Endothelial cell of umbilical vein (primary cell): ENCODE measurements at regions not wholly inside any gene's neighbourhood (a gene's known extent, or its start where the extent isn't known, plus 50 kb on each side); places are given as distances from the start of the nearest gene placed in this dataset.

ENCODE experiments used
- BruUV-seq: library from RNA; stranded (reverse); fragments of 400-500 nt; replicated peaks from 2 replicates; lab custom pipeline; 2021; lab: Mats Ljungman, UMichigan
- CTCF ChIA-PET: fragments of 300-600, 350-600 bp; sonication (Branson Sonifier 250); formaldehyde crosslinking; loops from one replicate; lab custom pipeline; 2021; ENCODE audit warnings: antibody characterized with exemption, inconsistent platforms; lab: Charles Lee
- POLR2A ChIA-PET: fragments of 300-600, 350-600 bp; sonication (Branson Sonifier 250); formaldehyde crosslinking; loops from one replicate; lab custom pipeline; 2021; ENCODE audit warnings: antibody characterized with exemption, inconsistent platforms; lab: Charles Lee
- DNase-seq: peaks from one replicate; pipeline ENCODE4 v3.0.0-alpha.2; 2011; ENCODE audit warnings: low read depth, low spot score
- FAIRE-seq: peaks from 2 replicates; lab custom pipeline; 2011; peaks lifted over from hg19 to GRCh38; lab: Jason Lieb, UNC
- H2AFZ ChIP-seq: 2 replicates; pipeline ENCODE4 v1.6.0; 2012; ENCODE audit warnings: low read depth, low read length, control low read depth, inconsistent platforms
- H3K27ac ChIP-seq: 2 replicates; pipeline ENCODE4 v1.5.1; 2011; ENCODE audit warnings: low read depth, mild to moderate bottlenecking, control low read depth, low read length, moderate library complexity; ENCODE audit not compliant: insufficient read depth
- H3K27me3 ChIP-seq, 2 experiments: 2 replicates each; pipeline versions ENCODE4 v1.6.0 to v1.6.1; 2011; ENCODE audit warnings: low read length in 2 of 2, mixed read lengths in 1 of 2; ENCODE audit not compliant: control insufficient read depth in 2 of 2, insufficient read depth in 2 of 2
- H3K36me3 ChIP-seq, 2 experiments: 2 replicates in 1 of 2; 3 replicates in 1 of 2; pipeline ENCODE4 v1.5.1; 2011; ENCODE audit warnings: low read length in 2 of 2, mild to moderate bottlenecking in 1 of 2, moderate library complexity in 1 of 2; ENCODE audit not compliant: control insufficient read depth in 2 of 2, insufficient read depth in 2 of 2; ENCODE audit errors: extremely low read depth in 1 of 2
- H3K4me1 ChIP-seq: 3 replicates; pipeline ENCODE4 v1.5.1; 2011; ENCODE audit warnings: mild to moderate bottlenecking, low read length; ENCODE audit not compliant: control insufficient read depth, insufficient read depth; ENCODE audit errors: extremely low read depth
- H3K4me2 ChIP-seq: 2 replicates; pipeline ENCODE4 v1.6.1; 2011; ENCODE audit warnings: low read length, control low read depth, mixed read lengths; ENCODE audit not compliant: insufficient read depth
- H3K4me3 ChIP-seq, 3 experiments: fragments of 200-600 bp in 1 of 3; sonication (generic), shearing (Covaris generic) in 1 of 3; replicated peaks in 1 of 3; 2 replicates each; pipeline ENCODE4 v1.5.1; 2011 to 2016; ENCODE audit warnings: control low read depth in 3 of 3, low read length in 3 of 3, mild to moderate bottlenecking in 2 of 3, inconsistent platforms in 1 of 3, low read depth in 1 of 3, moderate library complexity in 1 of 3; ENCODE audit not compliant: insufficient read depth in 1 of 3
- H3K79me2 ChIP-seq: 2 replicates; pipeline ENCODE4 v1.6.0; 2012; ENCODE audit warnings: low read length, inconsistent platforms; ENCODE audit not compliant: control insufficient read depth, insufficient read depth
- H3K9ac ChIP-seq: replicated peaks from 2 replicates; pipeline ENCODE3; 2011; ENCODE audit warnings: low read length, control low read depth; ENCODE audit not compliant: insufficient read depth; ENCODE audit errors: extremely low read depth
- H3K9me1 ChIP-seq: replicated peaks from 3 replicates; pipeline ENCODE4 v1.6.0; 2011; ENCODE audit warnings: mild to moderate bottlenecking, low read length; ENCODE audit not compliant: control insufficient read depth, insufficient read depth; ENCODE audit errors: extremely low read depth
- H3K9me3 ChIP-seq: replicated peaks from 2 replicates; pipeline ENCODE4 v1.5.1; 2012; ENCODE audit warnings: low read length, inconsistent platforms; ENCODE audit not compliant: control insufficient read depth, insufficient read depth
- H4K20me1 ChIP-seq: replicated peaks from 2 replicates; pipeline ENCODE3; 2011; ENCODE audit warnings: mild to moderate bottlenecking, low read length; ENCODE audit not compliant: control insufficient read depth, insufficient read depth; ENCODE audit errors: extremely low read depth
- EZH2 ChIP-seq: IDR thresholded peaks from 2 replicates; pipeline ENCODE4 v1.6.1; 2012; ENCODE audit warnings: borderline replicate concordance, low read depth, mild to moderate bottlenecking, moderate library complexity, low read length, inconsistent platforms; ENCODE audit not compliant: severe bottlenecking
- FOS ChIP-seq: IDR thresholded peaks from 2 replicates; pipeline ENCODE4 v1.6.1; 2011; ENCODE audit warnings: mild to moderate bottlenecking, low read length, moderate library complexity, borderline replicate concordance; ENCODE audit not compliant: insufficient read depth
- GATA2 ChIP-seq: IDR thresholded peaks from 2 replicates; pipeline ENCODE4 v1.7.0; 2011; ENCODE audit warnings: low read depth, mild to moderate bottlenecking, moderate library complexity, mixed read lengths, low read length; ENCODE audit not compliant: insufficient read length, insufficient read depth
- JUN ChIP-seq: IDR thresholded peaks from 2 replicates; pipeline ENCODE4 v1.6.1; 2011; ENCODE audit warnings: borderline replicate concordance, low read depth; ENCODE audit not compliant: insufficient read length, insufficient read depth
- MYC ChIP-seq: IDR thresholded peaks from one replicate; pipeline ENCODE4 v1.6.1; 2011; ENCODE audit warnings: mild to moderate bottlenecking, low read depth, low read length
- POLR2A ChIP-seq: IDR thresholded peaks from 2 replicates; pipeline ENCODE4 v1.6.1; 2012; ENCODE audit warnings: low read depth, mild to moderate bottlenecking, control low read depth, low read length
- POLR2AphosphoS5 ChIP-seq: IDR thresholded peaks from 2 replicates; pipeline ENCODE4 v1.6.1; 2012; ENCODE audit warnings: low read depth, mild to moderate bottlenecking, control low read depth, low read length, moderate library complexity; ENCODE audit not compliant: insufficient read depth
- dilution Hi-C: fragments of 300-500 bp; cut with MboI; formaldehyde crosslinking; loops from one replicate; pipeline ENCODE4 v1.15.0; 2019; ENCODE audit warnings: low sequenced_read_pairs; ENCODE audit not compliant: extremely low pct_ligation_motif_present
- intact Hi-C: fragments of 100-400 bp; cut with micrococcal nuclease; formaldehyde crosslinking; loops from one replicate; pipeline ENCODE4 v1.10.0; 2022
- TF ChIP-seq, protein P1 (sequence below): IDR thresholded peaks from 2 replicates; pipeline ENCODE4 v1.6.1; 2011; ENCODE audit not compliant: insufficient read depth, insufficient read length
- TF ChIP-seq, protein P2 (sequence below), 2 donors: IDR thresholded peaks; 1 replicate in 1 of 2; 2 replicates in 1 of 2; pipeline ENCODE4 v1.5.1; 2011; ENCODE audit warnings: low read length in 2 of 2, mild to moderate bottlenecking in 2 of 2, moderate library complexity in 2 of 2, control low read depth in 1 of 2, inconsistent platforms in 1 of 2, low read depth in 1 of 2; ENCODE audit not compliant: insufficient read depth in 1 of 2; ENCODE audit errors: extremely low read depth in 1 of 2

DNA sequence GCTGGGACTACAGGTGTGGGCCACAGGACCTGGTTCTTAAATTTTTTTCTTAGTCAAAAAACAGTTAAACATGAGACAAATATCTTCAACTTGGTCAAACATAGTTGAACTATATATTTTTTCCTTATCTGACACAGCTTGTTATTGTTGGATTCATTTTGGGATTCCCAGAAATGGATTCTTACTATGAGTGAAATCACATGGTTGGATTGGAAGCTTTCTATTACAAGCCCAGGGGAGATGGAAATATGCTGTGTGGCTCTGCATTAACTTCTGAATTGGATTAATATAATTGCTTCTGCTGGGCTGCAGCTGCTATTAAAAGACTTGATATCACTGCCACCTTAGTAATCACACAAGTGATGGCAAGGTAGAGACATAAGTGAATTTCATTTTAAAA lies 126.4 kb upstream of the DUSP22 start:
- Histone ChIP-seq H3K27me3 (no peaks in the 10 kb centered on the region), H3K36me3 (no peaks in the 10 kb centered on the region), H3K79me2 (no peaks in the 10 kb centered on the region), H3K4me2 (no peak overlapping the region), H3K9ac (no peak overlapping the region), H3K4me1 (no peaks in the 10 kb centered on the region), H3K27ac (no peak overlapping the region), H3K4me3 (no peak overlapping the region), H3K9me3 (no peaks in the 10 kb centered on the region), H2AFZ (no peak overlapping the region), H3K9me1 (no peaks in the 10 kb centered on the region), H4K20me1 (no peaks in the 10 kb centered on the region)
- CTCF ChIA-PET: no interaction called here
- intact Hi-C loops (no loop called here), dilution Hi-C loops (no loop called here)
- BruUV-seq: no TSS peak
- TF ChIP-seq MYC (no peak), POLR2A (no peak), JUN (no peak), POLR2AphosphoS5 (no peak), EZH2 (no peak), GATA2 (no peak), FOS (no peak)
- TF ChIP-seq, protein P1, sequence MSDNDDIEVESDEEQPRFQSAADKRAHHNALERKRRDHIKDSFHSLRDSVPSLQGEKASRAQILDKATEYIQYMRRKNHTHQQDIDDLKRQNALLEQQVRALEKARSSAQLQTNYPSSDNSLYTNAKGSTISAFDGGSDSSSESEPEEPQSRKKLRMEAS: no peak
- TF ChIP-seq, protein P2, sequence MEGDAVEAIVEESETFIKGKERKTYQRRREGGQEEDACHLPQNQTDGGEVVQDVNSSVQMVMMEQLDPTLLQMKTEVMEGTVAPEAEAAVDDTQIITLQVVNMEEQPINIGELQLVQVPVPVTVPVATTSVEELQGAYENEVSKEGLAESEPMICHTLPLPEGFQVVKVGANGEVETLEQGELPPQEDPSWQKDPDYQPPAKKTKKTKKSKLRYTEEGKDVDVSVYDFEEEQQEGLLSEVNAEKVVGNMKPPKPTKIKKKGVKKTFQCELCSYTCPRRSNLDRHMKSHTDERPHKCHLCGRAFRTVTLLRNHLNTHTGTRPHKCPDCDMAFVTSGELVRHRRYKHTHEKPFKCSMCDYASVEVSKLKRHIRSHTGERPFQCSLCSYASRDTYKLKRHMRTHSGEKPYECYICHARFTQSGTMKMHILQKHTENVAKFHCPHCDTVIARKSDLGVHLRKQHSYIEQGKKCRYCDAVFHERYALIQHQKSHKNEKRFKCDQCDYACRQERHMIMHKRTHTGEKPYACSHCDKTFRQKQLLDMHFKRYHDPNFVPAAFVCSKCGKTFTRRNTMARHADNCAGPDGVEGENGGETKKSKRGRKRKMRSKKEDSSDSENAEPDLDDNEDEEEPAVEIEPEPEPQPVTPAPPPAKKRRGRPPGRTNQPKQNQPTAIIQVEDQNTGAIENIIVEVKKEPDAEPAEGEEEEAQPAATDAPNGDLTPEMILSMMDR (IDR thresholded peaks at IDR 0.05; ENCODE audit: extremely low read depth in 1 of 2, insufficient read depth in 1 of 2, low read depth in 1 of 2, low read length in 2 of 2): no peak
- POLR2A ChIA-PET: no interaction called here
- no peak for FAIRE-seq
- no peak for DNase-seq
